Cerebellar cortex (tissue), 1 donor: ENCODE measurements at regions not wholly inside any gene's neighbourhood (a gene's known extent, or its start where the extent isn't known, plus 50 kb on each side); places are given as distances from the start of the nearest gene placed in this dataset.

ENCODE experiments used
- DNase-seq: peaks from one replicate; pipeline ENCODE4 v3.0.0-alpha.2; 2015; ENCODE audit warnings: low spot score

DNA sequence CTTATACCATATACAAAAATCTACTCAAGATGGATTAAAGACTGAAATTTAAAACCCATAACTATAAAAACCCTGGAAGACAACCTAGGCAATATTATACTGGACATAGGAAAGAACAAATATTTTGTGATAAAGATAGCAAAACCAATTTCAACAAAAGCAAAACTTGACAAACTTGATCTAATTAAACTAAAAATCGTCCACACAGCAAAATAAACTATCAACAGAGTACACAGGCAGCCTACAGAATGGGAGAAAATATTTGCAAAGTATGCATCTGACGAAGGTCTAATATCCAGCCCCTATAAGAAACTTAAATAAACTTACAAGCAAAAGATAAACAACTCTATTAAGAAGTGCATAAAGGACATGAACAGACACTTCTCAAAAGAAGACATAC, 240.1 kb downstream of the HGF start:
- no peak for DNase-seq

DNA sequence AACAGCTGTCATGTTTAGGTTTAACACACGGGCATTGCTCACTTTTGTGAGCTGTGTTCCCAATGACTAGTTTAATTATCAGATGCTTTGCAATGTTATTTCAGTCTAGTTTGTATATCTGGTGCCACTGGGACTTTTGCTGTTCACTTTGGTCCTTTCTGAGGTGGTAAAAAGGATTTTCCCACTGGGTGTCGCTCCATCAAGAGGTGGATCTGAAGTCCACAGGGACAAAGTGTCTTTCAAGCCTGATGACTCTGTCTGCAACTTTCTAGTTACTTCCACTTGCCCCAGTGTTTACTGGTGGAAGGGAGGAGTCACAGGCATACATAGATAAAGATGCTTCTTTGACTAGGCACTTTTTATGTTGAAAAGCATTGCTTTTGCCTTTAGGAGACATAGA, 242.2 kb downstream of the HGF start:
- no peak for DNase-seq

DNA sequence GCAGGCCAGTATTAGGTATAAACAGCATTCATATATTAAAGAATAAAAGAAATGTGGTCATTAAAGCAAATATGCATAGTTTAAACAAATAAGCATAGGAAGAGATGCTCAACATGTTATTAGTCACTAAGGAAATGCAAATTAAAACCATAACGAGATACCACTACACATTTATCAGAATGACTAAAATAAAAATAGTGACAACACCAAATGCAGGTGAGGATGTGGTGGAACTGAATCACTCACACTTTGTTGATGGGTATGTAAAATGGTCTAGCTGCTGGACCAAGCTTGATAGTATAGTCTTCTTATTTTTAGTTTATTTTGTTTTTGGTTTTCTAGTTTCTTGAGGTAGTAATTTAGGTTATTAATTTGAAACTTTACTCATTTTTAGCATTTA, 242.9 kb downstream of the HGF start:
- DNase-seq: no peak

DNA sequence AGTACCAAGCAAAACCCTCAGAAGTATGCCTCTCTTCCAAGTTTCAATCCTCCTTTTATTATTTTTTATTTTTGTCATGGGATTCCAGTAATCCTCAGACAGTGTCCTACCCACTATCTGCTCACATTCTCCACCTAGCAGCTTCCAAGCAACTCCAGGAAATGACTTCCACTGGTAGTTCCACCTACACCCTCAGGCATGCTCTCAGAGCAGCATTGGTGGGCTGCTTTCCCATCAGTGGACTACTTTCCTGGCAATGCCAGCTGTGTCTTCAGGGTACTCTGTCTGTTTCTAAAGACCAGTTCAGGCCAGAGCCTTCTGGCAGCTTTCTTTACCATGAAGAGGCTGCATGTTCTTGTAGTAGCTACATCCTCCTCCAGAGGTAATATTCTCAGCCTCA, 244.0 kb downstream of the HGF start:
- no peak for DNase-seq

DNA sequence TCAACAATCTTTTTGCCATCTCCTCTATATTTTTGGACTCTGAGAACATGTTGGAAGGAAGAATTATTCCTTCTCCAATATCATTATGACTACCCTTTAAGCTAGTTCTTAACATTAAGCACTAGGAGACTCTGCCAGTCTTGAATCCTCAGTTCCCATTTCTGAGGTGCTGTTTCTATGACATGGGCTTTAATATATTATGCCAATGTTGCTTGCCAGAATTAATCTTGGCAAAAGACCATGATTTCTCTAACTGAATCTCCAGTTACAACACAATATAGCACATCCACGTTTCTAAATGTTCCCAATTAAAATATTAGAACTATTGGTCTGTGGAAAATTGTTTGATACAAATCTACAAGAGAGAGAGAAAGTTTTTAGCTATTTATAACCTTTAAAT, 250.0 kb downstream of the HGF start:
- DNase-seq: no peak

DNA sequence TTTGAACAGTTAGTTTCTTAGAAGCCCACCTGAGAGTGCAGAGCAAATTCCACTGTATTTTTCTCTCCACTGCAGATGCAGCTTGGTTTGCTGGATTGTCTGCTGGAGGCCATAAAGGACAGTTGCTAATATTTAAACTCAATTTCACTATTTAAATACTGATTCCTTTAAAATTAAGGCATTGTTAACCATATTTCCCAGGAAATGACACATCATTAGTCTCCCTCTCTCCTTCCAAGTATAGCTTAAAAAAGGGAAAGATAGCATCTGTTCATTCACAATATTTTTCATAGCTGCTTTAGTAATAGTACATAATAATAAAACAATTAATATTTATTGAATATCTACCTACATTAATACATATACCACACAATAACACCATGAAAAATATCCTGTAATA, 252.9 kb downstream of the HGF start:
- no peak for DNase-seq

DNA sequence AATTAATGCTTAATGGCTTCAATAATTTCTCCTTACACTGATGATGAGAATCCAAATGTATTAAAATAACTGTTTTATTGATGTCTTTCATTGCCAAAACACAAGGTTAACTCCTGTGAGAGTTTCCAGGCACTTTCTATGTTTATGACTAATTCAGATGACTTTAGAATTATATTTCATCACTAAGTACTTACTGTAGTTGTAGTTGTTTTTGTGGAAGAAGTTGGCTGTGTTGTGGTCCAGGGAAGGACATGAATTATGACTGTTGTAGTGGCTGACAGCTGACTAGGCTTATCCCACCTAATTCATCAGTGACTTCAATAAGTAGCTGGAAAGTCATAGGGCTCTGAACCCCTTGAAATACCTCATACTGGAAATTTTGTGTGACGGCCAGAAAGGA, 254.8 kb downstream of the HGF start:
- no peak for DNase-seq

DNA sequence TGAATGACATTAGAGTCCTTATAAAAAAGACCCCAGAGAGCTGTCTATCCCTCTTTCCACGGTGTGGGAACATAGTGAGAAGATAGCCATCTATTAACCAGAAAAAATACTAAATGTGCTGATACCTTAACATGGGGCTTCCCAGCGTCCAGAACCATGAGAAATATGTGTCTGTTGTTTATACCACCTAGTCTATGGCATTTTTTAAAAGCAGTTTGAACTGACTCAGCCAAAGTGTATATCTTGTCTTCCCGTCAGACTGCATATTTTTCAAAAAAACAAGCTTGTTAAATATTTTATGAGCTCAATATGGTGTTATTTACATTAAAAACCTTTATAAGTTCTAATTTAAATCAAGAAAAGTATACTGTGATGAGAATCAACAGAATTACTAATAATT, 255.3 kb downstream of the HGF start:
- DNase-seq: no peak

DNA sequence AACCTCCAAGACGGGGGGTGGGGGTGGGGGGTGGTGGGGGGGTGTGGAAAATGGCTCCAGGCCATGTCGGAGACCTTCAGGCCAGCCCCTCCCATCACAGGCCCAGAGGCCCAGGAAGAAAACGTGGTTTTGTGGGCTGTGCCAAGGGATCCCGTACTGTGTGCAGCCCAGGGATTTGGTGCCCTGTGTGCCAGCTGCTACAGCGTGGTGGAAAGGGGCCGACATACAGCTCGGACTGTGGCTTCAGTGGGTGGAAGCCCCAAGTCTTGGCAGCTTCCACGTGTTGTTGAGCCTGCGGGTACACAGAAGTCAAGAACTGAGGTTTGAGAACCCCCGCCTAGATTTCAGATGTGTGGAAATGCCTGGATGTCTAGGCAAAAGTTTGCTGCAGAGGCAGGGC, 259.7 kb downstream of the HGF start:
- DNase-seq: no peak

DNA sequence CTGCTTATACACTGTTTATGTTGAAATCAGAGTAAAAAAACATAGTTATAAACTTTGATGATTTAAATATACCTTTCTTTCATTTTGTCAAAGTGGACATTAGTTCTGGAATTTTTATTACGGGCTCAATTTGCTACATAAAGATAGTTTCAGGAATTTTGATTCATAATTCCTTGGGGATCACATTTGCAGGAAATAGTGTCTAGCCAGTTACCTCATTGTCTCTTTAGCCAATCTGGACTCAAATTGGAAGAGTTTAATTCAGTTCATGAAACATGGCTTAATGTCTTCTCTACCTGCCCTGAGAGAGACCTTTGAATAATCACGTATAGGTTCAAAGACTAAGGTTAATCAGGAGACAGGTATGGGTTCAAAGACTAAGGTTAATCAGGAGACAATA, 262.6 kb downstream of the HGF start:
- no peak for DNase-seq

DNA sequence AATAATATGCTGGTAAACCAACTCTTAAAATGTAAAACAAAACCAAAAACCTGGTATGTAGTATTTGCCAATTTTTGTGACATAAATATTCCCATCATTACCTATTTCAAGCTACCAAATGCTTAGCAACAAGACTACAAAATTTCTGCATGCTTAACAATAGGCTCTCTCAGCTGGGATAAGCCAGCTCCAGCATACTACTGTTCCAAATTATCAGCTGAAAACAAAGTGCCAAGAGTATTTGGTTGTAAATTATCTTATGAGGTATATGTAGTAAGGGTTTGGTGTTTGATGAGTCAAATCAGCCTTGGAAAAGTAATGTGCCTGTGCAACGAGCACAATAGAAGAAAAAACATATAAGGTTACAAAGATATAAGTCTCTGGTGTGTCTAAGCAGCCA, 263.2 kb downstream of the HGF start:
- no peak for DNase-seq

DNA sequence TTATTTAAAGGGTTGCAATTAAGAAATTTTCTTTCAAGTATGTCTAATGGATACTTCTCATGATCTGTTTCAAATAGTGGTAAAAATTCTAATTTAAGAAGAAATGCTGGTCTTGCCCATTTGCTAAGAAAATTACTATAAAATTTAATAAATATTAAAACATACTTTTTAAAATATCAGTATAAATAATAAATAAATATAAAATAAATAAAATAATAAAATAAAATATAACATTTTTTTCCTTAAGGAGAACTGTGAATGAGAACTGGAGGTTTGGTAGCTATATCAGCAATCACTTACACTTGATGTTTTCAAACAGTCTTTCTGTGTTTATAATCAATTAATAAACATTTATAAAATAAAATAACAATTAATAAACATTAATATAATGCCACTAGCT, 266.1 kb downstream of the HGF start:
- DNase-seq: no peak

DNA sequence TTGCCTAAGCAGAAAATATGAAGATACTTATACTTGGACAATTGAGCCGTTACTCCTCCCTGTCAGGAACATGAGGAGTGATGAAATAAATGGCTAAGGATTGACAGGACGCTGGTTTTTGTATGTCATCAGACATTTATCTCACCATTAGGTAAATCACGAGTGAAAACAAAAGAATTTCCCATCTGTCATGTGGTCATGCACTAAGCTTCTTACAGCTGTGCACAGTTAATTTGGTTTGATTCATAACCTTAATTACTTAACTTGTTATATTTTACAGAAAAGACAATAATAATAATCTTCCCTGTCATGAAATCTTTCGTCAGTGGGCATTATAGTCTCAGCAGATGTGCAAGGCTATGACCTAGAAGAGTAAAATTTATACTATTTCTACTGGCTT, 266.5 kb downstream of the HGF start:
- DNase-seq: no peak

DNA sequence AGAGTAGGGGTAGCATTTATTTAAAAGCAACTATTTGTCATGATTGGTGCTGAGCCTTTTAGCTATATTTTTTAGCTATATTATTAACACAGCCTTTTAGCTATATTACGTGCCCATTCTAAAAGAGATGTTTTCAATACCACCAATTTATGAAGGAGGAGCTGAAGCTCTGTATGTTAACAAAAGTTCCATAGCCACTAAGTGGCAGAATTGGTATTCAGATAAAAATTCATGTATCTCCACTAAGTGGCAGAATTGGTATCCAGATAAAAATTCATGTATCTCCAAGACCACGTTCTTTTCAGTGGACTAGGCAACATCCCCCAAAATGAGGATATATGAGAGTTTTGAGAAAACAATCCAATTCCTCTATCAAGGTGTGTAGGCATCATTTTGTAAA, 268.6 kb downstream of the HGF start:
- no peak for DNase-seq

DNA sequence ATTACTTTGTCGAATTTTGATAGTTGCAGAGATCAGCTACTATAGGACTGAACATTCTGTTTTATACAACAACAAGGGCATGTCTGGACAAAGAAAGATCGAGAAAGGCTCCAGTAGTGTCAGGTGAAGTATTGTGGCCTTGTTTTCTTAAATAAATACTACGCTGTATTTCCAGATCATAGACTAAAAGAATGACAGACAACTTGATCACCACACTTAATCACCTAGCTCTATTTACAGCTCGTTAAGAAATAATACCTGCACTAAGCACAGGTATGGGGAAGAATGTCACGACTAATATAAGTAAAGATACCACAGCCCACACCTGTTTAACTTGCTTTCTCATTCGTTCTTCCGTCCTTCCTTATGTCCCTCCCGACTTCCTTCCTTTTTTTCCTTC, 269.2 kb downstream of the HGF start:
- no peak for DNase-seq

DNA sequence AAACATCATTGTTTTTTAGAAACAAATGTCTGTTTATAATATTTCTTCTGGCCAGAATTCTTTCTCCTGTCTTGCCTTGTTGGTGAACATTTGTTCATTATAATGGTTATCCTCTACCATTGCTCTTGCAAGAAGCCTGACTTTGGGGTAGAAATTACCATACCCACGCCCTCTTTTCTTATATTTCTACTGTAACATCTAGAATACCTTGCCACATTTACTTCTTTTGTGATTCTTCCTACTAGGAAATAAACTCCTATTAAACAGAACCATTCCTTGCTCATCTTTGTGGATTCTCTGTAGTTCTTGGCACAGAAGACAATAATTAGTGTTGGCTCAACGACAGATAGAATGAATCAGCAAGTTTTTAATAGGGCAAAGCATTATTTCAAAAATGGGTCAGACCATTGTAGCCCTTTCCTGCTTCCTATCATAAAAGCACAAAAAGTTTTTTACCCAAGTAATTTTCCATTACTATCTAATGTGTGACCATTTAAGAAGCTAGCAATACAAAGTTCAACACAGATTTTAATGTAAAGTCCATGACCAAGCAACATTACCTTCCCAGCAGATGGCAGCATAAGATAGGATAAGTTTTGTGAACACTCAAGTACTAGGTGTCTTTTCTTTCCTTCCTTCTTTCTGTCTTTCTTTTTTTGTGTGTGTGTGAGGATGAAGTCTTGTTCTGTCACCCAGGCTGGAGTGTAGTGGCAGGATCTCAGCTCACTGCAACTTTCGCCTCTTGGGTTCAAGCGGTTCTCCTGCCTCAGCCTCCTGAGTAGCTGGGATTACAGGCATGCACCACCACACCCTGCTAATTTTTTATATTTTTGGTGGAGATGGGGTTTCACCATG, 270.4 kb downstream of the HGF start:
- DNase-seq: peak; percentile 73

DNA sequence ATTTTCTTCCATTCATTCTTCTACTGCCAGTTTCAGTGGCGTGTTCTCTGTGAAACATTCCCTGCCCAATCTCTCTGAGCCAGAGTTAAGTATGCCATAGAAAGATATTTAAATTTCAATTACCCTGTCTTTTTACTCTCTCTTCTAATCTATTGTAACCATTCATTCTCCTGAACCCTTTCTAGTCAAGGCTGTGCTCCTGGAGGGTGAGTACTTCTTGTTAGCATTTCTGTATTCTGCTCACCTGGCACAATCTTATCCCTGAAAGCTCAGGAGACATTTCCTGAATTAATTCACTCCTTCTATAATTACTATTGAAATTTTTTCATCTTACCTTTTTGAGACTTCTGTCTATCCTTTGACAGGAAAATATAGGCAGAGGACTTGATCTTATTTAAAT, 271.7 kb downstream of the HGF start:
- DNase-seq: no peak

DNA sequence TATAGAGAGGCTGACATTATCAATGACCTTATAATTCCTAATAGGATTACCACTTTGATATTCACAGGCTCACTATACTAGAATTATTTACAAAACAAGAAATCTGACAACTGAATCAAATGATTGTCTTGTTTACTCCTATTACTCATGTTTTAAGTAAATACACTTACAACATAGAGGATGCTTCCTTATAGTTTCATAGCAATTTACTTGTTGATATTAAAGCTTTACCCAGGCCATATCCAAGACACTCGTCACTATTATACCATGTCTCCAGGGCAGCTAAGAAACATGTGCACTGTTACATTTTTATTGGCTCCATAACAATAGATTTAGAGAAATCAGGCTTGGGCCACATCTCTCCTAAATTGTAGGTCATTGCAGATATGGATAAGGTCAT, 276.9 kb downstream of the HGF start:
- no peak for DNase-seq

DNA sequence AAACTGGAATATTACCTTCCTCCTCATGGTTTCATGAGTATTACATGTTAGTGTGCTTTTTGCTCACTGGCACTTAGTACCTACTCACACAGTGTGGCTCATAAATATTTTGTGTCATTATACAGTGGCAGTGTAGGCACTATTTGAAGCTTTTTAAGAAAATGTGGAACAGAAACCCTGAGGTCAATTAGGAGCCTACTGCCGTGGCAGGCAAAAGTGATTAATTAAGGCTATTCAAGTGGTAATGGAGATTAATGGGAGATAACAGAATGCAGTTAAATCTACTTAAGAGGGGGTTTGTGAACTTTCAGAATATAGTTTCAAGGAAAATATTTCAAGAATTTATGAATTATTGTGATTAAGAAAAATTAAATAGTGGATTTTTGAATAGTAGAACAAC, 277.6 kb downstream of the HGF start:
- DNase-seq: no peak

DNA sequence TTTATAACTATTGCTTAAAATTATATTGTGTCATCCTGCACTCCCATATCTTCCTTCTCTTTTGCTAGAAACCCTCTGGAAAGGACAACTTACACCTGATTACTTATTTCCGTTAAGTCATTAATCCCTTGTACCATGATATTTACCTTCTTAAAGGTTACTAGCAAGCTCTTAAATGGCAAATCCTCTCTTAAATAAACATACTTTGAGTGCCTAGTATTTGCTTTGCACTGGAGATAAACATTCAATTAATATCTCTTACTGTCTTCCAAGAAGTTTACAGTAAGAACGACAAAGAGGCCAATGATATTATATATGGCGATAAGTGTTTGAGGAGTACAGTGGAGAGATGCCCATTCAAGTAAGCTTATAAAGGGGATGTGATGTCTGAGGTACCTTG, 278.3 kb downstream of the HGF start:
- DNase-seq: no peak

DNA sequence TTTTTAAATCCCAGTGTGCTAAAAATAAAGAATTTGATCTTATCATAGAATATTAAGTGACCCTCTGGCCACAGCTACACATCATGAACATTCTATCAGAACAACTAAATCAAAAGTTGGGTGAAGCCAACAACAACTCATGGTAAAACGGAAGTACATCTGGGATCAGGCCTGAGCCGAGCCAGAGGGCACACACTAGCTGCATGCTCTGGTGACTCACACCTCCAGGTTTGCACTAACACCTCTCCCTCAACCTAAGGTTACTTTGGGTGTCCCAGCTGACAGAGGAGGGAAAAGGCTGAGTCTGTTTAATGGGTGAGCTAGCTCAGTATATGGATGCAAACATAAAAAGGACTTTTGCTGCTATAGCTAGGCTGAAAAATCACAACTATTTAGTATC, 281.6 kb downstream of the HGF start:
- DNase-seq: no peak

DNA sequence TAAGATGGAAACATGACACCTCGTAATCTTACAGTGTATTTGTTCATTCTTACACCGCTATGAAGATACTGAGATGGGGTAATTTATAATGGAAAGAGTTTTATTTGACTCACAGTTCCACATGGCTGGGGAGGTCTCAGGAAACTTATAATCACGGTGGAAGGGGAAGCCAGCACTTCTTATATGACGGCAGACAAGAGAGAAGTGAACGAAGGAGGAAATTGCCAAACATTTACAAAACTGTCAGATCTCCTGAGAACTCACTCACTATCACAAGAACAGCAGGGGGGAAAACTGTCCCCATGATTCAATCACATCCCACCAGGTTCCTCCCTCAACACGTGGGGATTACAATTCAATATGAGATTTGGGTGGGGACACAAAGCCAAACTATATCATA, 282.3 kb downstream of the HGF start:
- no peak for DNase-seq

DNA sequence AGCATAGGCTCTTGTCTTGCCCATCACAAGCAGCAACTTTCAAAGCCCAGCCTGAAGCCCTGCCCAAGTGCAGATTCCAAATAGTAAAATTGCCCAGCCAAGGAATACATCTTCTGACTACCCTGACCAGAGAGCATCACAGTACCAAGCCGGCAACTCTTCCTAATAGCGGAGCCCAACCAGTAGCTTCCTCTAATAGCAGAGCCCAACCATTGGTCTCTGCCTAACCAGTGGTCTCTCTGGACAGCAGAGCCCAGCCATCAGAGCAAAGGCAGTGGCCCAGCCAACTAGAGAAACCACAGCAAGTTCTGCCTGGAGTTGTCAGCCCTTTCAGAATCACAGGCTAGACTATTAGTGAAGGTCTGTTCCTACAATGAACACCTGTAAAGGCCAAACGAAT, 285.6 kb downstream of the HGF start:
- DNase-seq: no peak

DNA sequence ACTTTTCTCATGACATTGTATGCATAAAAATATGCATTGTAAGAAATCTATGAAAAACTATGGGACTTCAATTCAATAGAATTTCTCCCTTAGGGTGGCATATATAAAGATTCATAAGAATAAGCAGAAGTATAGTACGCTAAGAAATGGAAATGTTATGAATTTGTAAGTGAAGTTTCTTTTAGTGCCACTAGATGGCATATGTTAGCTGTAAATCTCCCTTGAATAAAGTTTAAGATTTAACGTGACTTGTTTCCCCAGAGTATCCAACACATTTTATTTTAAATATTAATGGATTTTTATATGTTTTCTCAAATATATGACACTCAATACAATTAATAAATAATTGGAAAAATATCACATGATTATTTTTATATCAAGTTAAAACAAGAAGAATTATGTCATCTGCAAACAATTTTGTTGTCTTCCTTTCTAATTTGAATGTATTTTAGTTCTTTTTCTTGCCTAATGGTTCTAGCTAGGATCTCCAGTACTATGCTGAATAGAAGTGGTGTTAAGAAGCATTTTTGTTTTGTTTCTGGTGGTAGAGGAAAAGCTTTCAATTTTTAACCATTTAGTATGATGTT, 287.2 kb downstream of the HGF start:
- DNase-seq: peak; percentile 38
